Osteoblast (primary cell): ENCODE measurements at regions not wholly inside any gene's neighbourhood (a gene's known extent, or its start where the extent isn't known, plus 50 kb on each side); places are given as distances from the start of the nearest gene placed in this dataset.
"Not testable (repeated sequence)": the region's sequence is repeated elsewhere in the genome, so short reads cannot be mapped to it uniquely, and the experiment has no call there.

Experiments
- DNase-seq: peaks from one replicate; pipeline ENCODE4 v3.0.0; 2011; ENCODE audit warnings: low spot score, mixed read lengths; ENCODE audit not compliant: insufficient read length; ENCODE audit errors: missing footprints
- H2AFZ ChIP-seq: 2 replicates; pipeline ENCODE4 v1.6.0; 2011; ENCODE audit warnings: mild to moderate bottlenecking, low read length
- H3K27ac ChIP-seq: 2 replicates; pipeline ENCODE4 v1.5.1; 2011; ENCODE audit warnings: mild to moderate bottlenecking, low read depth, low read length, moderate library complexity
- H3K27me3 ChIP-seq: 2 replicates; pipeline ENCODE4 v1.6.0; 2012; ENCODE audit warnings: mild to moderate bottlenecking, control low read depth, inconsistent platforms, low read length, moderate library complexity; ENCODE audit not compliant: insufficient read depth
- H3K36me3 ChIP-seq: 2 replicates; pipeline ENCODE4 v1.5.1; 2011; ENCODE audit warnings: mild to moderate bottlenecking, low read length, control low read depth, moderate library complexity; ENCODE audit not compliant: insufficient read depth
- H3K4me1 ChIP-seq: 2 replicates; pipeline ENCODE4 v1.5.1; 2011; ENCODE audit warnings: mild to moderate bottlenecking, low read length, control low read depth, moderate library complexity; ENCODE audit not compliant: insufficient read depth
- H3K4me2 ChIP-seq: 2 replicates; pipeline ENCODE4 v1.6.0; 2011; ENCODE audit warnings: mild to moderate bottlenecking, low read length; ENCODE audit not compliant: insufficient read depth
- H3K4me3 ChIP-seq: fragments of 200-600 bp; sonication (generic); 3 replicates; pipeline ENCODE4 v1.5.1; 2012; ENCODE audit warnings: mild to moderate bottlenecking, low read length, inconsistent platforms; ENCODE audit not compliant: insufficient read depth
- H3K79me2 ChIP-seq: 2 replicates; pipeline ENCODE4 v1.6.0; 2012; ENCODE audit warnings: mild to moderate bottlenecking, low read length, control low read depth, inconsistent platforms; ENCODE audit not compliant: insufficient read depth
- H3K9me3 ChIP-seq: 2 replicates; pipeline ENCODE4 v1.5.1; 2011; ENCODE audit warnings: low read depth, low read length, control low read depth
- H4K20me1 ChIP-seq: 2 replicates; pipeline ENCODE4 v1.6.0; 2012; ENCODE audit warnings: mild to moderate bottlenecking, low read length, control low read depth; ENCODE audit not compliant: insufficient read depth
- TF ChIP-seq, protein P1 (sequence below): IDR thresholded peaks from 2 replicates; pipeline ENCODE4 v1.5.1; 2011; ENCODE audit warnings: mild to moderate bottlenecking, low read depth, low read length, moderate library complexity; ENCODE audit errors: extremely low read depth

DNA sequence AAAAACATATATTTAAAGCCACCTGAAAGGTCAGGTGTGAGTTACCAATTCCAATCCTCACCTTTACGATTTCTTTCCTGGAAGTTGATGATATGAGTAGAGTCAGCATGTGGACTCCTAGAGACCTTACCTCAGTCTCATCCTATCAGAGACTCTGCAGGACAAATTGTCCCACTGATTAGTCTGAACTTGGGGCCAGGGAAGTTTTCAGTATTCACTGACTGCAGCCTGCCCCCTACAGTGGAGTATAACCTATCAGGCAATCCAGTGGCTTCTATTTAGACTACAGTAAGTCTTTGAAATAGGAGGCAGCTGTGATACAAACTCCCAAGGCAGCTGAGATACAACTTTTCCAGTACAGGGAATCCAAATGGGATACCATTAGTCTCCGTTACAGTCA lies 449.4 kb upstream of the CDH10 start:
- no peaks in the 10 kb centered on the region for H3K9me3 ChIP-seq
- H3K4me1 ChIP-seq = no peaks in the 10 kb centered on the region
- no peak for DNase-seq
- H4K20me1 ChIP-seq = no peaks in the 10 kb centered on the region
- no peaks in the 10 kb centered on the region for H3K27me3 ChIP-seq
- no peak overlapping the region for H2AFZ ChIP-seq
- H3K36me3 ChIP-seq = no peaks in the 10 kb centered on the region
- H3K27ac ChIP-seq = no peak overlapping the region
- TF ChIP-seq, protein P1, sequence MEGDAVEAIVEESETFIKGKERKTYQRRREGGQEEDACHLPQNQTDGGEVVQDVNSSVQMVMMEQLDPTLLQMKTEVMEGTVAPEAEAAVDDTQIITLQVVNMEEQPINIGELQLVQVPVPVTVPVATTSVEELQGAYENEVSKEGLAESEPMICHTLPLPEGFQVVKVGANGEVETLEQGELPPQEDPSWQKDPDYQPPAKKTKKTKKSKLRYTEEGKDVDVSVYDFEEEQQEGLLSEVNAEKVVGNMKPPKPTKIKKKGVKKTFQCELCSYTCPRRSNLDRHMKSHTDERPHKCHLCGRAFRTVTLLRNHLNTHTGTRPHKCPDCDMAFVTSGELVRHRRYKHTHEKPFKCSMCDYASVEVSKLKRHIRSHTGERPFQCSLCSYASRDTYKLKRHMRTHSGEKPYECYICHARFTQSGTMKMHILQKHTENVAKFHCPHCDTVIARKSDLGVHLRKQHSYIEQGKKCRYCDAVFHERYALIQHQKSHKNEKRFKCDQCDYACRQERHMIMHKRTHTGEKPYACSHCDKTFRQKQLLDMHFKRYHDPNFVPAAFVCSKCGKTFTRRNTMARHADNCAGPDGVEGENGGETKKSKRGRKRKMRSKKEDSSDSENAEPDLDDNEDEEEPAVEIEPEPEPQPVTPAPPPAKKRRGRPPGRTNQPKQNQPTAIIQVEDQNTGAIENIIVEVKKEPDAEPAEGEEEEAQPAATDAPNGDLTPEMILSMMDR = no peak
- H3K4me3 ChIP-seq = no peak overlapping the region
- no peak overlapping the region for H3K4me2 ChIP-seq
- H3K79me2 ChIP-seq = no peaks in the 10 kb centered on the region

DNA sequence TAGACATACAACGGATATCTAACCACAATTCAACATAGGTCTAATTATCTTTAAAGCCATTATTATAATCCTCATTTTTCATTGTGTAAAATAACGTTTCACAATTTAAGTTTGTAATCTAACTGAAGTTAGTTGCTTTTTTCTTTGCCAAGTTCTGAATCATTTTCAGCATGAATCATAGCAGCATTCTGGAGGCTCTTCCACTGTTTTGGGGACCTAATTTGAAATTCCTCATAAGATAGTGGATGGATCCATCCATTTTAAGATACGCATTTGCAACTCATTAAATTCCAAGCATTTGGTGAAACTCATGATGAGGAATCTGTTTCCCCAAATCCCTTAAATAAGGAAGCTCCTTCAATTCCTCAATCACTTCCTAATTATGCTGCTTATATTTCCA lies 447.1 kb upstream of the CDH10 start:
- H3K4me1 ChIP-seq = no peaks in the 10 kb centered on the region
- no peaks in the 10 kb centered on the region for H3K36me3 ChIP-seq
- H3K27ac ChIP-seq = no peak overlapping the region
- TF ChIP-seq, protein P1 = no peak
- H3K9me3 ChIP-seq = no peaks in the 10 kb centered on the region
- no peaks in the 10 kb centered on the region for H3K27me3 ChIP-seq
- H3K4me2 ChIP-seq = no peak overlapping the region
- H3K4me3 ChIP-seq = no peak overlapping the region
- H4K20me1 ChIP-seq = no peaks in the 10 kb centered on the region
- no peaks in the 10 kb centered on the region for H3K79me2 ChIP-seq
- DNase-seq = no peak
- no peak overlapping the region for H2AFZ ChIP-seq

DNA sequence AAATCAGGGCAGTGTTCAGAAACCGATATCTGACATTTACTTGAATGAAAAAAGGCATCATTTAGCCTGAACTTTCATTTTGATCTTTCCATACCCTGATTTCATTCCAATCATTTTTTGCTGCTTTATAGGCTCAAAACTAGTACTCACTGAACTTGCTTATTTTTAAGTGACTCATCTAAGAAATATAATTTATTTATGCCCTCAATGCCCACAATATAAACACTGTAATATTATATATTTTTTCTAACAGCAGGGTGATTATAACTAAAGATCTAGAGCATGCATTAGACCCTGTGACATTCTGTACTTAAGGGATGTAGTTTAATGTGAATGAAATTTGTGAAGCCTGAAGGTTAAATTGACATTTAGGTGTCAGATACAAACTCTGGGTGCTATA lies 446.1 kb upstream of the CDH10 start:
- Histone ChIP-seq H3K79me2 (no peaks in the 10 kb centered on the region), H3K4me2 (no peak overlapping the region), H3K4me1 (no peaks in the 10 kb centered on the region), H3K4me3 (no peak overlapping the region), H3K36me3 (no peaks in the 10 kb centered on the region), H3K27ac (no peak overlapping the region), H2AFZ (no peak overlapping the region), H3K27me3 (no peaks in the 10 kb centered on the region), H4K20me1 (no peaks in the 10 kb centered on the region), H3K9me3 (no peaks in the 10 kb centered on the region)
- TF ChIP-seq, protein P1 = no peak
- DNase-seq = no peak

DNA sequence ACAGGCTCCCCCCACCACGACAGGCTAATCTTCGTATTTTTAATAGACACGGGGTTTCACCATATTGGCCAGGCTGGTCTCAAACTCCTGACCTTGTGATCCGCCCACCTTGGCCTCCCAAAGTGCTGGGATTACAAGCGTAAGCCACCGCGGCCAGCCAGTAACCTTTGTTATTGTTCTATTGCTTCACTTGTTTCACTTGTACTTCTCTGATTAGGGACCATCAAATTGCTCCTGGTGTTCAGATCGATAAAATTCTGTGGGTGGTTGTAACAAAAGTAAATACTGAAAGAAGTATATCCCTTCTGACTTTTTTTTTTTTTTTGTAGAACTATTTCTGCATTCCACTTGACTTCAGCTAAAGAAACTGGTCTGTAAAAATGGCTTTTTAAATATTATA lies 445.5 kb upstream of the CDH10 start:
- H3K4me2 ChIP-seq = no peak overlapping the region
- no peak overlapping the region for H2AFZ ChIP-seq
- H3K27me3 ChIP-seq = no peaks in the 10 kb centered on the region
- H3K4me1 ChIP-seq = no peaks in the 10 kb centered on the region
- TF ChIP-seq, protein P1 = no peak
- H3K27ac ChIP-seq = no peak overlapping the region
- DNase-seq = no peak
- peaks cover 2% of the 10 kb centered on the region for H3K9me3 ChIP-seq
- H3K4me3 ChIP-seq = no peak overlapping the region
- H4K20me1 ChIP-seq = no peaks in the 10 kb centered on the region
- H3K79me2 ChIP-seq = no peaks in the 10 kb centered on the region
- H3K36me3 ChIP-seq = no peaks in the 10 kb centered on the region

DNA sequence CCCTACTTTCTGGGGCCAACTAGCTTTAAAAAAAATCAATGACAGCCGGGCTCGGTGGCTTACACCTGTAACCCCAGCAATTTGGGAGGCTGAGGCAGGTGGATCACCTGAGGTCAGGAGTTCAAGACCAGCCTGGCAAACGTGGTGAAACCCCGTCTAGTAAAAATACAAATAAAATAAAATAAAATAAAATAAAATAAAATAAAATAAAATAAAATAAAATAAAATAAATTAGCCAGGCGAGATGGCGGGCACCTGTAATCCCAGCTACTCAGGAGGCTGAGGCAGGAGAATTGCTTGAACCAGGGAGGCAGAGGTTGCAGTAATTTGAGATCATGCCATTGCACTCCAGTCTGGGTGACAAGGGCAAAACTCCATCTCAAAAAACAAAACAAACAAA lies 443.9 kb upstream of the CDH10 start:
- not testable (repeated sequence) for DNase-seq, H3K4me2 ChIP-seq, H2AFZ ChIP-seq, H3K27me3 ChIP-seq, H3K9me3 ChIP-seq, H3K36me3 ChIP-seq, H3K4me3 ChIP-seq, H4K20me1 ChIP-seq, H3K27ac ChIP-seq, H3K79me2 ChIP-seq, H3K4me1 ChIP-seq

DNA sequence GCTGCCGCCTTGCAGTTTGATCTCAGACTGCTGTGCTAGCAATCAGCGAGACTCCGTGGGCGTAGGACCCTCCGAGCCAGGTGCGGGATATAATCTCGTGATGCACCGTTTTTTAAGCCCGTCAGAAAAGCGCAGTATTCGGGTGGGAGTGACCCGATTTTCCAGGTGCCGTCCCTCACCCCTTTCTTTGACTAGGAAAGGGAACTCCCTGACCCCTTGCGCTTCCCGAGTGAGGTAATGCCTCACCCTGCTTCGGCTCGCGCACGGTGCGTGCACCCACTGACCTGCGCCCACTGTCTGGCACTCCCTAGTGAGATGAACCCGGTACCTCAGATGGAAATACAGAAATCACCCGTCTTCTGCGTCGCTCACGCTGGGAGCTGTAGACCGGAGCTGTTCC lies 438.5 kb upstream of the CDH10 start:
- not testable (repeated sequence) for H3K27me3 ChIP-seq, H4K20me1 ChIP-seq, H3K9me3 ChIP-seq, DNase-seq, H3K4me3 ChIP-seq, H3K27ac ChIP-seq, H3K4me1 ChIP-seq, H3K36me3 ChIP-seq, H2AFZ ChIP-seq, H3K4me2 ChIP-seq, H3K79me2 ChIP-seq
